ENCODE measurements at regions not wholly inside any gene's neighbourhood (a gene's known extent, or its start where the extent isn't known, plus 50 kb on each side); places are given as distances from the start of the nearest gene placed in this dataset.

- 1% methylated on average over 8 of the region's 8 CpGs for WGBS (ENCODE audit: insufficient coverage, insufficient replicate concordance, low lambda C conversion rate, missing lambda C conversion rate)
- TF ChIP-seq TAF1 (IDR thresholded peaks at IDR 0.05; ENCODE audit: borderline replicate concordance, low read depth, low read length) (no peak), MXI1 (IDR thresholded peaks at IDR 0.05; ENCODE audit: low read depth, low read length) (no peak), PAX8 (IDR thresholded peaks at IDR 0.05) (no peak), TCF12 (IDR thresholded peaks at IDR 0.05; ENCODE audit: low read depth, low read length) (no peak), STAT3 (IDR thresholded peaks at IDR 0.05; ENCODE audit: low read depth, low read length) (no peak), ZNF24 (IDR thresholded peaks at IDR 0.05) (no peak), SUZ12 (IDR thresholded peaks at IDR 0.05; ENCODE audit: unreplicated experiment) (no peak), SMAD5 (IDR thresholded peaks at IDR 0.05; ENCODE audit: low read depth) (no peak), HDAC6 (IDR thresholded peaks at IDR 0.05; ENCODE audit: unreplicated experiment) (no peak), SPI1 (IDR thresholded peaks at IDR 0.05; ENCODE audit: borderline replicate concordance, insufficient read depth, low read depth, low read length) (no peak)
- TF ChIP-seq, protein P1, sequence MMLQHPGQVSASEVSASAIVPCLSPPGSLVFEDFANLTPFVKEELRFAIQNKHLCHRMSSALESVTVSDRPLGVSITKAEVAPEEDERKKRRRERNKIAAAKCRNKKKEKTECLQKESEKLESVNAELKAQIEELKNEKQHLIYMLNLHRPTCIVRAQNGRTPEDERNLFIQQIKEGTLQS (IDR thresholded peaks at IDR 0.05; ENCODE audit: borderline replicate concordance, extremely low read depth, low read depth, low read length): no peak
- TF ChIP-seq, protein P2, sequence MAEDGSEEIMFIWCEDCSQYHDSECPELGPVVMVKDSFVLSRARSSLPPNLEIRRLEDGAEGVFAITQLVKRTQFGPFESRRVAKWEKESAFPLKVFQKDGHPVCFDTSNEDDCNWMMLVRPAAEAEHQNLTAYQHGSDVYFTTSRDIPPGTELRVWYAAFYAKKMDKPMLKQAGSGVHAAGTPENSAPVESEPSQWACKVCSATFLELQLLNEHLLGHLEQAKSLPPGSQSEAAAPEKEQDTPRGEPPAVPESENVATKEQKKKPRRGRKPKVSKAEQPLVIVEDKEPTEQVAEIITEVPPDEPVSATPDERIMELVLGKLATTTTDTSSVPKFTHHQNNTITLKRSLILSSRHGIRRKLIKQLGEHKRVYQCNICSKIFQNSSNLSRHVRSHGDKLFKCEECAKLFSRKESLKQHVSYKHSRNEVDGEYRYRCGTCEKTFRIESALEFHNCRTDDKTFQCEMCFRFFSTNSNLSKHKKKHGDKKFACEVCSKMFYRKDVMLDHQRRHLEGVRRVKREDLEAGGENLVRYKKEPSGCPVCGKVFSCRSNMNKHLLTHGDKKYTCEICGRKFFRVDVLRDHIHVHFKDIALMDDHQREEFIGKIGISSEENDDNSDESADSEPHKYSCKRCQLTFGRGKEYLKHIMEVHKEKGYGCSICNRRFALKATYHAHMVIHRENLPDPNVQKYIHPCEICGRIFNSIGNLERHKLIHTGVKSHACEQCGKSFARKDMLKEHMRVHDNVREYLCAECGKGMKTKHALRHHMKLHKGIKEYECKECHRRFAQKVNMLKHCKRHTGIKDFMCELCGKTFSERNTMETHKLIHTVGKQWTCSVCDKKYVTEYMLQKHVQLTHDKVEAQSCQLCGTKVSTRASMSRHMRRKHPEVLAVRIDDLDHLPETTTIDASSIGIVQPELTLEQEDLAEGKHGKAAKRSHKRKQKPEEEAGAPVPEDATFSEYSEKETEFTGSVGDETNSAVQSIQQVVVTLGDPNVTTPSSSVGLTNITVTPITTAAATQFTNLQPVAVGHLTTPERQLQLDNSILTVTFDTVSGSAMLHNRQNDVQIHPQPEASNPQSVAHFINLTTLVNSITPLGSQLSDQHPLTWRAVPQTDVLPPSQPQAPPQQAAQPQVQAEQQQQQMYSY (CRISPR knock-in tag; IDR thresholded peaks at IDR 0.05): no peak
- TF ChIP-seq, protein P3, sequence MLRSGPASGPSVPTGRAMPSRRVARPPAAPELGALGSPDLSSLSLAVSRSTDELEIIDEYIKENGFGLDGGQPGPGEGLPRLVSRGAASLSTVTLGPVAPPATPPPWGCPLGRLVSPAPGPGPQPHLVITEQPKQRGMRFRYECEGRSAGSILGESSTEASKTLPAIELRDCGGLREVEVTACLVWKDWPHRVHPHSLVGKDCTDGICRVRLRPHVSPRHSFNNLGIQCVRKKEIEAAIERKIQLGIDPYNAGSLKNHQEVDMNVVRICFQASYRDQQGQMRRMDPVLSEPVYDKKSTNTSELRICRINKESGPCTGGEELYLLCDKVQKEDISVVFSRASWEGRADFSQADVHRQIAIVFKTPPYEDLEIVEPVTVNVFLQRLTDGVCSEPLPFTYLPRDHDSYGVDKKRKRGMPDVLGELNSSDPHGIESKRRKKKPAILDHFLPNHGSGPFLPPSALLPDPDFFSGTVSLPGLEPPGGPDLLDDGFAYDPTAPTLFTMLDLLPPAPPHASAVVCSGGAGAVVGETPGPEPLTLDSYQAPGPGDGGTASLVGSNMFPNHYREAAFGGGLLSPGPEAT (IDR thresholded peaks at IDR 0.05; ENCODE audit: low read depth): no peak
- no peak overlapping the region for H3K4me3 ChIP-seq
- in situ Hi-C loops (cut with MboI): loop anchor here (10.0 kb wide), 1 partner anchor 58 kb away; no protein-coding TSS in a partner anchor
- DNase-seq (ENCODE audit: low read depth, low spot score) (no peak), ATAC-seq (no peak), FAIRE-seq (no peak)
- ChIA-PET SMC1A (ENCODE audit: uncharacterized antibody, unreplicated experiment) (no interaction called here), CTCF (no interaction called here), POLR2A (no interaction called here), RAD21 (ENCODE audit: unreplicated experiment) (no interaction called here)
- no peaks in the 10 kb centered on the region for H3K79me2 ChIP-seq (ENCODE audit: control insufficient read depth, insufficient read depth, low read length)
- no peaks in the 10 kb centered on the region for H3K36me3 ChIP-seq (ENCODE audit: control insufficient read depth in 2 of 2, insufficient read depth in 2 of 2, low read length in 1 of 2)
- H3K9ac ChIP-seq (ENCODE audit: control insufficient read depth, insufficient read depth, low read length): no peak overlapping the region
- intact Hi-C loops (cut with micrococcal nuclease; ENCODE audit: unreplicated experiment): no loop called here
- BruUV-seq (replicated peaks): no TSS peak
- H3K27me3 ChIP-seq (replicated peaks in 1 of 2; ENCODE audit: control insufficient read depth in 2 of 2, insufficient read depth in 2 of 2, low read length in 1 of 2): 0 out of 4 replicates have a peak, but pooled peaks cover 0 to 3% of the 10 kb centered on the region in 2 experiments
- no peak overlapping the region for H2AFZ ChIP-seq (ENCODE audit: control insufficient read depth, low read depth, low read length)
- no peaks in the 10 kb centered on the region for H3K4me1 ChIP-seq (ENCODE audit: control insufficient read depth, insufficient read depth, low read length)
- H3K27ac ChIP-seq (ENCODE audit: control insufficient read depth, insufficient read depth): no peak overlapping the region
- H4K20me1 ChIP-seq (ENCODE audit: control insufficient read depth, insufficient read depth): no peaks in the 10 kb centered on the region
- H3K9me3 ChIP-seq (replicated peaks; ENCODE audit: control insufficient read depth, insufficient read depth, low read length): no peaks in the 10 kb centered on the region; the same call in 2 of the 3 replicates
- no peak overlapping the region for H3K4me2 ChIP-seq (ENCODE audit: control insufficient read depth, insufficient read depth)
These were observed 146.7 kb downstream of the PSMG1 start for GRCh38 chr21:39036581-39036980.

Measured in GM12878 (cell line).